T-helper 2 cell treated with Interferon-gamma antibody and Interleukin-4, amounts not matched to agents 5 μg/mL and 100 μg/mL, for 36 hours (primary cell): ENCODE measurements at regions not wholly inside any gene's neighbourhood (a gene's known extent, or its start where the extent isn't known, plus 50 kb on each side); places are given as distances from the start of the nearest gene placed in this dataset.
"Not testable (repeated sequence)": the region's sequence is repeated elsewhere in the genome, so short reads cannot be mapped to it uniquely, and the experiment has no call there.

Experiments used
- DNase-seq: peaks from one replicate; pipeline ENCODE4 v3.0.0; 2021; ENCODE audit warnings: low spot score
- H3K27ac Mint-ChIP-seq: one replicate; pipeline ENCODE4 v1.8.0; 2021; ENCODE audit warnings: mild to moderate bottlenecking, mixed read lengths
- H3K27me3 Mint-ChIP-seq: one replicate; pipeline ENCODE4 v1.8.0; 2021; ENCODE audit warnings: low read depth, mixed read lengths
- H3K36me3 Mint-ChIP-seq: one replicate; pipeline ENCODE4 v1.8.0; 2021; ENCODE audit warnings: low read depth, mixed read lengths
- H3K4me1 Mint-ChIP-seq: one replicate; pipeline ENCODE4 v1.8.0; 2021; ENCODE audit warnings: low read depth, mixed read lengths
- H3K4me3 Mint-ChIP-seq: one replicate; pipeline ENCODE4 v1.8.0; 2022; ENCODE audit warnings: mild to moderate bottlenecking, moderate library complexity, mixed read lengths
- H3K9me3 Mint-ChIP-seq: one replicate; pipeline ENCODE4 v1.8.0; 2021; ENCODE audit warnings: mixed read lengths

DNA sequence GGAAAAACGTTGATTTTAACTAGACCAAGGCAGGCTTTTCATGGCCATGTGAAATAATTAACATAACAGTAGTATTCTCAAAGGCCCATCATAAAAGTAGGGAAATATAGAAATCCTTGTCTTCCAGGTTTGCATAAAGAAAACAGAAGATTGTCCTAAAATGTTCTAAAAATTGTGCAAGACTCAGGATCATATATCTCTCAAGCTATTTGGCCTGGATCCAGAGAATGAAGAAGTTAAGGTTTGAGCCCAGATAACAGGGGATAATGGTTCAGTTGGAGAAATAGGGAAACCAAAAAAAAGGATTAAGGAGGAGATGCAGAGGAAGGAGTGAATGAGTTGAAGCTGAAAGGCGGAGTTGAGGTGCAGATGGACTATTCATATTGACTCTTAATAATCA is 555.5 kb upstream of the NR5A2 start:
- no peak overlapping the region for H3K4me3 Mint-ChIP-seq
- no peak for DNase-seq
- no peaks in the 10 kb centered on the region for H3K9me3 Mint-ChIP-seq
- no peaks in the 10 kb centered on the region for H3K4me1 Mint-ChIP-seq
- H3K27ac Mint-ChIP-seq: no peak overlapping the region
- H3K36me3 Mint-ChIP-seq: no peaks in the 10 kb centered on the region
- H3K27me3 Mint-ChIP-seq: peaks cover 7% of the 10 kb centered on the region

GRCh38 chr1:199472978-199473377 is 554.5 kb upstream of the NR5A2 start:
- H3K9me3 Mint-ChIP-seq: no peaks in the 10 kb centered on the region

GRCh38 chr1:199474738-199475137 is 552.8 kb upstream of the NR5A2 start:
- no peak overlapping the region for H3K27ac Mint-ChIP-seq
- DNase-seq: no peak
- H3K36me3 Mint-ChIP-seq: no peaks in the 10 kb centered on the region
- H3K4me3 Mint-ChIP-seq: no peak overlapping the region
- H3K9me3 Mint-ChIP-seq: no peaks in the 10 kb centered on the region
- H3K27me3 Mint-ChIP-seq: peaks cover 7% of the 10 kb centered on the region
- H3K4me1 Mint-ChIP-seq: no peaks in the 10 kb centered on the region

More at GRCh38 chr1:199472978-199473377, 554.5 kb upstream of the NR5A2 start:
- H3K27me3 Mint-ChIP-seq: peaks cover 7% of the 10 kb centered on the region
- H3K4me3 Mint-ChIP-seq: no peak overlapping the region
- H3K4me1 Mint-ChIP-seq: no peaks in the 10 kb centered on the region
- H3K36me3 Mint-ChIP-seq: no peaks in the 10 kb centered on the region
- no peak for DNase-seq
- H3K27ac Mint-ChIP-seq: no peak overlapping the region

- H3K9me3 Mint-ChIP-seq: no peaks in the 10 kb centered on the region
Measured at GRCh38 chr1:199482426-199482825, 545.1 kb upstream of the NR5A2 start.

DNA sequence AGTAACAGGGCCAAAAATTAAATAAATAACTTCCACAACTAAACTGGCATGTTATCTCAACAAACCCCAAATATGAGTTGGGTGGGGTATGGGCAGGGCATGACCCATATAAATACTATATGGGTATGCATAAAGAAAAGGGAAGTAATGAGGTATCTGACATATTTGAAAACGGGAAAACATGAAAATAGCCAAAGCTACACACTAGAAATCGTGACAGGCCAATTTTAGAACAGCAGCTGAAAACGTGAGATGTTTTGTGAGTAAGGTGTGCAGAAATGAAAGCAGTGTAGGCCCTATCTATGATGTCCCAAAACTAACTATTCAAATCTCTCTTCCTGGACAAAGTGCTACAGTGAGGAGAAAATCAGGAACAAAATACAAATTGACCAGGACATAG is 537.9 kb upstream of the NR5A2 start:
- Mint-ChIP-seq H3K36me3 (no peaks in the 10 kb centered on the region), H3K4me1 (no peaks in the 10 kb centered on the region), H3K27ac (no peak overlapping the region), H3K27me3 (no peaks in the 10 kb centered on the region), H3K9me3 (peaks cover 6% of the 10 kb centered on the region), H3K4me3 (no peak overlapping the region)
- DNase-seq: no peak

More at GRCh38 chr1:199482426-199482825, 545.1 kb upstream of the NR5A2 start:
- Mint-ChIP-seq H3K4me1 (no peaks in the 10 kb centered on the region), H3K4me3 (no peak overlapping the region), H3K27ac (no peak overlapping the region), H3K36me3 (no peaks in the 10 kb centered on the region), H3K27me3 (peaks cover 2% of the 10 kb centered on the region)
- no peak for DNase-seq

GRCh38 chr1:199490769-199491527 is 536.6 kb upstream of the NR5A2 start:
- Mint-ChIP-seq H3K4me3 (no peak overlapping the region), H3K4me1 (no peaks in the 10 kb centered on the region), H3K27me3 (no peaks in the 10 kb centered on the region), H3K36me3 (no peaks in the 10 kb centered on the region), H3K9me3 (peaks cover 13% of the 10 kb centered on the region), H3K27ac (no peak overlapping the region)
- DNase-seq: no peak

GRCh38 chr1:199495432-199495831 is 532.1 kb upstream of the NR5A2 start:
- no peaks in the 10 kb centered on the region for H3K4me1 Mint-ChIP-seq
- H3K36me3 Mint-ChIP-seq: no peaks in the 10 kb centered on the region
- H3K27me3 Mint-ChIP-seq: no peaks in the 10 kb centered on the region
- H3K9me3 Mint-ChIP-seq: peaks cover 13% of the 10 kb centered on the region
- no peak for DNase-seq
- no peak overlapping the region for H3K27ac Mint-ChIP-seq
- no peak overlapping the region for H3K4me3 Mint-ChIP-seq

GRCh38 chr1:199498802-199499201 is 528.7 kb upstream of the NR5A2 start:
- H3K9me3 Mint-ChIP-seq: peaks cover 10% of the 10 kb centered on the region
- H3K27ac Mint-ChIP-seq, H3K4me1 Mint-ChIP-seq, DNase-seq, H3K27me3 Mint-ChIP-seq, H3K4me3 Mint-ChIP-seq, H3K36me3 Mint-ChIP-seq: not testable (repeated sequence)

DNA sequence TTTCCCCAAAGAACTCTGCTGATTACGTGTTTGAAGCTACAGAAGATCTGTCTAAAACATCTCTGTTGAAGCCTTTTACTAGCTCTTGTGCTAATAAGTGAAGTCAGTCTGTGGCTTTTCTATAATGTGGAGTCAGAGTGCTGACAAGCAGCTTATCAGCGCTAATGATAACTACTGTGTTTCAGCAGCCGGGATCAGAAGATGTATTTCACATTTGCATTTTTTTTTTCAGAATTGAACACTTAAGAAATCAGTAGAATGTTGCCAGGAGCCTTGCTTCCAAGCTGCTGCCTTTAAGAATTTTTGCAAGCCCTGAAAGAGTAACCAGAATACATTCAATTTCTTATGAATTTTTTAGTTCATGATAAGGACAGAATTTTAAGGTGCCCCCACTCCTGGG is 519.4 kb upstream of the NR5A2 start:
- H3K27ac Mint-ChIP-seq: no peak overlapping the region
- no peak for DNase-seq
- H3K4me3 Mint-ChIP-seq: no peak overlapping the region
- no peaks in the 10 kb centered on the region for H3K4me1 Mint-ChIP-seq
- H3K36me3 Mint-ChIP-seq: no peaks in the 10 kb centered on the region
- peaks cover 9% of the 10 kb centered on the region for H3K27me3 Mint-ChIP-seq
- no peaks in the 10 kb centered on the region for H3K9me3 Mint-ChIP-seq

DNA sequence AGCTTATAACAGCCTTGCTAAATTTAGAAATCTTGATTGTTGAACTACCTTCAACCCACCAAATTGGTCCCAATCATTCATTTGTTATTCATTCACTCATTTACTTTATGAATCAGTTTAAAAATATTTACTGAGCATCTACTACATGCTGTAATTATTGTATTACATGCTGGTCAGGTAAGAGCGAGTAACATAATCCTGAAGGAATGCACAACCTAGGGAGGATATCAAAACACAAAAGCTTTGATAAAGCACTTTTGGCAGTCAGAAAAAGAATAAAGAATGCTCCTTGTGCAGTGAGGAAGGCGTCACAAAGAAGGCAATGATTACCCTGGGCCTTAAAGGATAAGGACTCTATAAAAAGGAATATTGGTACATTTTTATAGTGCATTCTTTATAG is 518.9 kb upstream of the NR5A2 start:
- peaks cover 9% of the 10 kb centered on the region for H3K27me3 Mint-ChIP-seq
- DNase-seq: no peak
- H3K4me1 Mint-ChIP-seq: no peaks in the 10 kb centered on the region
- H3K36me3 Mint-ChIP-seq: no peaks in the 10 kb centered on the region
- H3K4me3 Mint-ChIP-seq: no peak overlapping the region
- no peak overlapping the region for H3K27ac Mint-ChIP-seq
- no peaks in the 10 kb centered on the region for H3K9me3 Mint-ChIP-seq

DNA sequence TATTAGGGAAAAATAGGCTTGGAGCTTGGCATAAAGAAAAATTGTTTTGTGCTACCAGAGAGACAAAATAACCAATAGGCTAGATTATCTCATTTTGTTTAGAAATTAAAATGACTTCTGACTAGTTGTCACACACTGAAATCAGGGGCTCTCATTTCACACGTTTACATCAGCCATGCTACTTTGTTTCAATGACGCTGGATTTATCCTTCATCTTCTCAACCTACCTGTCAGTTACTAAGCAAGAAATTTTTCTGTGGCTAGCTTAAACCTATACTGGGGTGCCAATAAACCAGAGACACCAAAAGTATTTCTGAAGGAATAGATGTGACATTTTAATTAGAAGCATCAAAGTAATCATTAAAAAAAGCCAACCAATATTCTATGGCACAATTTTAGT is 518.1 kb upstream of the NR5A2 start:
- no peaks in the 10 kb centered on the region for H3K36me3 Mint-ChIP-seq
- no peak overlapping the region for H3K4me3 Mint-ChIP-seq
- peaks cover 9% of the 10 kb centered on the region for H3K27me3 Mint-ChIP-seq
- no peaks in the 10 kb centered on the region for H3K9me3 Mint-ChIP-seq
- no peak overlapping the region for H3K27ac Mint-ChIP-seq
- DNase-seq: no peak
- no peaks in the 10 kb centered on the region for H3K4me1 Mint-ChIP-seq

DNA sequence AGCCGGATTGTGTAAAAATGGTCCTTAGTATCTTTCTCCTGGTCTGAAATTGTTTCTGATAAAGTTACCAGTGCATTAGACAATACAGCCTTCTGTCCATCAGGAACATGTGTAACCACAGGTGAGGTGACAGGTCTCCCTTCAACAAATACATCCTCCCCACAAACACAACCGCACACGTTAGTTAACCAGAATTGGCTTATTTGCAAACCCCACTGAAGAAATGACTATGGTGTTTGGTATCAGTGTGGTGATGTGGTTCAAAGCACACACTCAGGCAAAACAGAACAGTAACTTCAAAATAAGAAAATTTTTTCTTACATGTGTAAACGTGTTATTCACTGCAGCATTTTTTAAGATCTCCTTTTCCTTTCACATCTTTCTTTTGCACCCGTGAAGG is 517.2 kb upstream of the NR5A2 start:
- Mint-ChIP-seq H3K27me3 (peaks cover 9% of the 10 kb centered on the region), H3K4me3 (no peak overlapping the region), H3K27ac (no peak overlapping the region), H3K36me3 (no peaks in the 10 kb centered on the region), H3K9me3 (no peaks in the 10 kb centered on the region), H3K4me1 (no peaks in the 10 kb centered on the region)
- DNase-seq: no peak

GRCh38 chr1:199512037-199512710 is 515.3 kb upstream of the NR5A2 start:
- H3K4me1 Mint-ChIP-seq: no peaks in the 10 kb centered on the region
- H3K27me3 Mint-ChIP-seq: peaks cover 13% of the 10 kb centered on the region
- DNase-seq: no peak
- H3K4me3 Mint-ChIP-seq: no peak overlapping the region
- H3K9me3 Mint-ChIP-seq: no peaks in the 10 kb centered on the region
- no peak overlapping the region for H3K27ac Mint-ChIP-seq
- no peaks in the 10 kb centered on the region for H3K36me3 Mint-ChIP-seq

- Mint-ChIP-seq H3K27me3 (peaks cover 10% of the 10 kb centered on the region), H3K4me3 (no peak overlapping the region), H3K36me3 (no peaks in the 10 kb centered on the region), H3K27ac (no peak overlapping the region), H3K4me1 (no peaks in the 10 kb centered on the region), H3K9me3 (no peaks in the 10 kb centered on the region)
- no peak for DNase-seq
Measured at GRCh38 chr1:199515261-199515660, 512.2 kb upstream of the NR5A2 start.
